Loucy (cell line): ENCODE measurements at regions not wholly inside any gene's neighbourhood (a gene's known extent, or its start where the extent isn't known, plus 50 kb on each side); places are given as distances from the start of the nearest gene placed in this dataset.

Experiments
- H2AFZ ChIP-seq: fragments of 200-600 bp; sonication (generic); 2 replicates; pipeline ENCODE4 v1.6.0; 2016; ENCODE audit warnings: antibody characterized with exemption, mild to moderate bottlenecking, low read length, moderate library complexity
- H3F3A ChIP-seq: fragments of 200-600 bp; 2 replicates; pipeline ENCODE4 v1.6.0; 2016; ENCODE audit warnings: antibody characterized with exemption, low read depth, mild to moderate bottlenecking
- H3K27me3 ChIP-seq: fragments of 200-600 bp; sonication (generic); 2 replicates; pipeline ENCODE4 v1.6.1; 2014; ENCODE audit warnings: low read length, mild to moderate bottlenecking; ENCODE audit not compliant: insufficient read depth, poor library complexity, severe bottlenecking
- H3K36me3 ChIP-seq: fragments of 200-600 bp; sonication (generic); 2 replicates; pipeline ENCODE4 v1.6.1; 2016; ENCODE audit warnings: low read length; ENCODE audit not compliant: insufficient read depth
- H3K4me1 ChIP-seq: fragments of 200-600 bp; sonication (generic); 2 replicates; pipeline ENCODE4 v1.5.1; 2014; ENCODE audit warnings: low read length, mild to moderate bottlenecking; ENCODE audit not compliant: insufficient read depth, poor library complexity, severe bottlenecking
- H3K4me2 ChIP-seq: fragments of 200-600 bp; sonication (generic); 2 replicates; pipeline ENCODE4 v1.6.0; 2014; ENCODE audit warnings: antibody characterized with exemption, low read length, low read depth, mild to moderate bottlenecking; ENCODE audit not compliant: poor library complexity, severe bottlenecking
- H3K4me3 ChIP-seq: fragments of 200-600 bp; sonication (generic); 2 replicates; pipeline ENCODE4 v1.5.1; 2014; ENCODE audit warnings: low read length, mild to moderate bottlenecking, mixed read lengths; ENCODE audit not compliant: poor library complexity, severe bottlenecking
- H3K79me2 ChIP-seq: fragments of 200-600 bp; sonication (generic); 2 replicates; pipeline ENCODE4 v1.6.1; 2014; ENCODE audit warnings: low read length; ENCODE audit not compliant: insufficient read depth
- H3K9ac ChIP-seq: fragments of 200-600 bp; sonication (generic); 2 replicates; pipeline ENCODE4 v1.6.0; 2014; ENCODE audit warnings: mild to moderate bottlenecking, low read depth, low read length, moderate library complexity; ENCODE audit not compliant: poor library complexity, severe bottlenecking
- H3K9me2 ChIP-seq: fragments of 200-600 bp; sonication (generic); replicated peaks from 2 replicates; pipeline ENCODE4 v1.6.1; 2016; ENCODE audit warnings: low read depth, low read length, mixed read lengths
- H3K9me3 ChIP-seq: fragments of 200-600 bp; sonication (generic); 2 replicates; pipeline ENCODE4 v1.6.1; 2014; ENCODE audit warnings: mild to moderate bottlenecking, antibody characterized with exemption, low read length, low read depth; ENCODE audit not compliant: insufficient read depth
- H4K20me1 ChIP-seq: fragments of 200-600 bp; sonication (generic); 2 replicates; pipeline ENCODE4 v1.6.0; 2014; ENCODE audit warnings: antibody characterized with exemption, low read length, mild to moderate bottlenecking; ENCODE audit not compliant: insufficient read depth, poor library complexity, severe bottlenecking
- CTCF ChIP-seq: fragments of 200-600 bp; sonication (generic); conservative IDR thresholded peaks from 2 replicates; pipeline ENCODE4 v1.5.1; 2014; ENCODE audit warnings: mild to moderate bottlenecking, antibody characterized with exemption, low read length
- EZH2phosphoT487 ChIP-seq: fragments of 200-600 bp; IDR thresholded peaks from 2 replicates; pipeline ENCODE4 v1.6.1; 2018; ENCODE audit warnings: antibody characterized with exemption, mild to moderate bottlenecking, moderate library complexity, borderline replicate concordance

GRCh38 chr7:109552017-109552416, 982.3 kb downstream of the DNAJB9 start:
- Histone ChIP-seq H3K79me2 (no peaks in the 10 kb centered on the region), H3K9me2 (no peaks in the 10 kb centered on the region), H3K4me3 (no peak overlapping the region), H3F3A (no peaks in the 10 kb centered on the region), H3K4me1 (no peaks in the 10 kb centered on the region), H3K9me3 (no peaks in the 10 kb centered on the region), H2AFZ (no peak overlapping the region), H3K27me3 (no peaks in the 10 kb centered on the region), H3K36me3 (no peaks in the 10 kb centered on the region), H3K4me2 (no peak overlapping the region), H4K20me1 (no peaks in the 10 kb centered on the region), H3K9ac (no peak overlapping the region)
- TF ChIP-seq EZH2phosphoT487, result no peak
- no peak for TF ChIP-seq CTCF

GRCh38 chr7:109577265-109577664, 1007.6 kb downstream of the DNAJB9 start:
- Histone ChIP-seq H2AFZ (no peak overlapping the region), H3K4me2 (no peak overlapping the region), H3K9me2 (no peaks in the 10 kb centered on the region), H3K36me3 (no peaks in the 10 kb centered on the region), H3K4me3 (no peak overlapping the region), H3F3A (no peaks in the 10 kb centered on the region), H3K9me3 (no peaks in the 10 kb centered on the region), H3K9ac (no peak overlapping the region), H3K4me1 (no peaks in the 10 kb centered on the region), H4K20me1 (no peaks in the 10 kb centered on the region), H3K79me2 (no peaks in the 10 kb centered on the region), H3K27me3 (no peaks in the 10 kb centered on the region)
- TF ChIP-seq EZH2phosphoT487, result no peak
- TF ChIP-seq CTCF, result no peak

GRCh38 chr7:109579901-109580300, 1010.2 kb downstream of the DNAJB9 start:
- Histone ChIP-seq H3F3A (no peaks in the 10 kb centered on the region), H4K20me1 (no peaks in the 10 kb centered on the region), H3K4me3 (no peak overlapping the region), H2AFZ (no peak overlapping the region), H3K4me1 (no peaks in the 10 kb centered on the region), H3K9me2 (no peaks in the 10 kb centered on the region), H3K9ac (no peak overlapping the region), H3K79me2 (no peaks in the 10 kb centered on the region), H3K9me3 (no peaks in the 10 kb centered on the region), H3K4me2 (no peak overlapping the region), H3K36me3 (no peaks in the 10 kb centered on the region), H3K27me3 (no peaks in the 10 kb centered on the region)
- TF ChIP-seq CTCF, result no peak
- no peak for TF ChIP-seq EZH2phosphoT487
